Sigmoid colon (tissue), 6 donors: ENCODE measurements at regions not wholly inside any gene's neighbourhood (a gene's known extent, or its start where the extent isn't known, plus 50 kb on each side); places are given as distances from the start of the nearest gene placed in this dataset.

Experiments
- DNase-seq: peaks from one replicate; pipeline ENCODE4 v3.0.0-alpha.2; 2019
- H3K27ac ChIP-seq, 4 donors: fragments of 200-600 bp; sonication (generic); one replicate each; pipeline ENCODE4 v1.5.1; 2016 to 2019; ENCODE audit warnings: mild to moderate bottlenecking in 1 of 4
- H3K27me3 ChIP-seq, 3 donors: fragments of 200-600 bp; sonication (generic); one replicate each; pipeline ENCODE4 v1.5.1; 2019; ENCODE audit warnings: mild to moderate bottlenecking in 1 of 3
- H3K36me3 ChIP-seq, 4 donors: fragments of 200-600 bp; sonication (generic); one replicate each; pipeline ENCODE4 v1.5.1; 2016 to 2019
- H3K4me1 ChIP-seq, 4 donors: fragments of 200-600 bp; sonication (generic); one replicate each; pipeline ENCODE4 v1.5.1; 2017 to 2019
- H3K4me3 ChIP-seq, 4 donors: fragments of 200-600 bp; sonication (generic); one replicate each; pipeline ENCODE4 v1.5.1; 2017 to 2019; ENCODE audit warnings: mild to moderate bottlenecking in 2 of 4, moderate library complexity in 1 of 4
- H3K9me3 ChIP-seq, 4 donors: fragments of 200-600 bp in 3 of 4; sonication (generic) in 3 of 4; one replicate each; pipeline versions ENCODE4 v1.5.1 to v1.6.1; 2013 to 2019
- CTCF ChIP-seq, 4 experiments: fragments of 450-650 bp in 3 of 4; fragments of 200-600 bp in 1 of 4; IDR thresholded peaks; one replicate each; pipeline ENCODE4 v1.5.1; 2016 to 2019; ENCODE audit warnings: antibody characterized with exemption in 4 of 4, mild to moderate bottlenecking in 3 of 4, moderate library complexity in 2 of 4
- EP300 ChIP-seq, 4 donors: sonication (generic); formaldehyde crosslinking; IDR thresholded peaks; one replicate each; pipeline ENCODE4 v1.6.1; 2017; ENCODE audit warnings: antibody characterized with exemption in 4 of 4
- POLR2A ChIP-seq, 2 donors: fragments of 450-650 bp; IDR thresholded peaks; one replicate each; pipeline ENCODE4 v1.6.1; 2016; ENCODE audit warnings: antibody characterized with exemption in 2 of 2, mild to moderate bottlenecking in 2 of 2, moderate library complexity in 2 of 2
- POLR2AphosphoS5 ChIP-seq, 4 donors: sonication (generic); formaldehyde crosslinking; IDR thresholded peaks; one replicate each; pipeline ENCODE4 v1.6.1; 2017; ENCODE audit warnings: antibody characterized with exemption in 4 of 4
- WGBS, 2 donors: extraction: QIAGEN DNeasy Blood & Tissue Kit; methylation state at CpG; one replicate each; pipeline ENCODE4 v1.1.7; 2013; 5-methylcytosine and 5-hydroxymethylcytosine counted together
- intact Hi-C: fragments of 100-400 bp; cut with DNase I; formaldehyde crosslinking; loops from one replicate; pipeline ENCODE4 v1.15.1; 2023
- donor health status: healthy with polysubstance abuse.
- donor health status: healthy.

- Histone ChIP-seq H3K4me3 (no peak overlapping the region), H3K36me3 (no peaks in the 10 kb centered on the region), H3K4me1 (peaks cover 0 to 22% (median 7%) of the 10 kb centered on the region in 4 donors), H3K9me3 (no peaks in the 10 kb centered on the region), H3K27ac (no peak overlapping the region), H3K27me3 (no peaks in the 10 kb centered on the region)
- intact Hi-C loops = no loop called here
- no peak for TF ChIP-seq POLR2AphosphoS5 (IDR thresholded peaks at IDR 0.05)
- TF ChIP-seq EP300 (IDR thresholded peaks at IDR 0.05) = no peak
- TF ChIP-seq POLR2A (IDR thresholded peaks at IDR 0.05) = no peak
- no peak for TF ChIP-seq CTCF (IDR thresholded peaks at IDR 0.05)
- no peak for DNase-seq
Observed at GRCh38 chr5:145471026-145471425, 364.1 kb downstream of the PRELID2 start.

- DNase-seq = no peak
- Histone ChIP-seq H3K4me3 (no peak overlapping the region), H3K4me1 (peaks cover 0 to 22% (median 7%) of the 10 kb centered on the region in 4 donors), H3K9me3 (no peaks in the 10 kb centered on the region), H3K36me3 (no peaks in the 10 kb centered on the region), H3K27me3 (no peaks in the 10 kb centered on the region), H3K27ac (no peak overlapping the region)
- WGBS, 2 donors = 82 to 85% methylated on average over 2 of the region's 2 CpGs
- intact Hi-C loops = no loop called here
- TF ChIP-seq POLR2AphosphoS5 (IDR thresholded peaks at IDR 0.05) (no peak), EP300 (IDR thresholded peaks at IDR 0.05) (no peak), CTCF (IDR thresholded peaks at IDR 0.05) (no peak)
Observed at GRCh38 chr5:145470396-145470979, 364.7 kb downstream of the PRELID2 start.

GRCh38 chr5:145467446-145467845 is 367.7 kb downstream of the PRELID2 start:
- no peak for DNase-seq
- H3K4me3 ChIP-seq = no peak overlapping the region
- no peaks in the 10 kb centered on the region for H3K27me3 ChIP-seq
- H3K27ac ChIP-seq = no peak overlapping the region
- 95 to 96% methylated on average over 3 of the region's 3 CpGs for WGBS, 2 donors
- no peaks in the 10 kb centered on the region for H3K9me3 ChIP-seq
- intact Hi-C loops = no loop called here
- peaks cover 0 to 18% (median 7%) of the 10 kb centered on the region in 4 donors for H3K4me1 ChIP-seq
- TF ChIP-seq POLR2A (IDR thresholded peaks at IDR 0.05) (no peak), CTCF (IDR thresholded peaks at IDR 0.05) (no peak), EP300 (IDR thresholded peaks at IDR 0.05) (no peak), POLR2AphosphoS5 (IDR thresholded peaks at IDR 0.05) (no peak)
- H3K36me3 ChIP-seq = no peaks in the 10 kb centered on the region

- TF ChIP-seq EP300 (IDR thresholded peaks at IDR 0.05) (no peak), POLR2A (IDR thresholded peaks at IDR 0.05) (no peak), POLR2AphosphoS5 (IDR thresholded peaks at IDR 0.05) (no peak), CTCF (IDR thresholded peaks at IDR 0.05) (no peak)
- H3K9me3 ChIP-seq = no peaks in the 10 kb centered on the region
- no peaks in the 10 kb centered on the region for H3K36me3 ChIP-seq
- WGBS, 2 donors = 93 to 95% methylated on average over 1 of the region's 1 CpG
- H3K4me1 ChIP-seq = peaks cover 0 to 18% (median 7%) of the 10 kb centered on the region in 4 donors
- H3K27me3 ChIP-seq = no peaks in the 10 kb centered on the region
- H3K27ac ChIP-seq = no peak overlapping the region
- H3K4me3 ChIP-seq = no peak overlapping the region
- intact Hi-C loops = no loop called here
- no peak for DNase-seq
Observed at GRCh38 chr5:145466533-145466932, 368.6 kb downstream of the PRELID2 start.
